Activated T-helper 1 cell treated with anti-CD3 and anti-CD28 coated beads, Interleukin-12 subunit alpha, Interleukin-12 subunit beta, Interleukin-2, Interleukin-4 antibody, amounts not matched to agents 30 ng/mL and 10 ng/mL and 1 ng/mL, durations not matched to agents 14 hours and 24 hours and 36 hours (primary cell): ENCODE measurements at regions not wholly inside any gene's neighbourhood (a gene's known extent, or its start where the extent isn't known, plus 50 kb on each side); places are given as distances from the start of the nearest gene placed in this dataset.

Experiments used
- DNase-seq: peaks from one replicate; pipeline ENCODE4 v3.0.0; 2021; ENCODE audit warnings: low spot score
- H3K27ac Mint-ChIP-seq: one replicate; pipeline ENCODE4 v1.8.0; 2021; ENCODE audit warnings: mild to moderate bottlenecking, mixed read lengths
- H3K27me3 Mint-ChIP-seq: one replicate; pipeline ENCODE4 v1.8.0; 2022; ENCODE audit warnings: mild to moderate bottlenecking, moderate library complexity, mixed read lengths; ENCODE audit not compliant: insufficient read depth
- H3K36me3 Mint-ChIP-seq: one replicate; pipeline ENCODE4 v1.8.0; 2021; ENCODE audit warnings: low read depth, mixed read lengths
- H3K4me1 Mint-ChIP-seq: one replicate; pipeline ENCODE4 v1.8.0; 2021; ENCODE audit warnings: low read depth, mixed read lengths
- H3K4me3 Mint-ChIP-seq: one replicate; pipeline ENCODE4 v1.8.0; 2021; ENCODE audit warnings: mild to moderate bottlenecking, moderate library complexity, mixed read lengths
- H3K9me3 Mint-ChIP-seq: one replicate; pipeline ENCODE4 v1.8.0; 2021; ENCODE audit warnings: mixed read lengths
- intact Hi-C: fragments of 100-400 bp; cut with micrococcal nuclease; formaldehyde crosslinking; loops from one replicate; pipeline ENCODE4 v1.15.1; 2024

GRCh38 chr5:104429911-104430310, 867.3 kb upstream of the NUDT12 start:
- no peaks in the 10 kb centered on the region for H3K4me1 Mint-ChIP-seq
- intact Hi-C loops, result no loop called here
- no peak for DNase-seq

GRCh38 chr5:104421431-104421830, 858.8 kb upstream of the NUDT12 start:
- Mint-ChIP-seq H3K9me3 (no peaks in the 10 kb centered on the region), H3K27ac (no peak overlapping the region), H3K4me3 (no peak overlapping the region), H3K36me3 (no peaks in the 10 kb centered on the region), H3K4me1 (no peaks in the 10 kb centered on the region), H3K27me3 (no peaks in the 10 kb centered on the region)
- intact Hi-C loops, result no loop called here
- no peak for DNase-seq

More at GRCh38 chr5:104429911-104430310, 867.3 kb upstream of the NUDT12 start:
- Mint-ChIP-seq H3K9me3 (no peaks in the 10 kb centered on the region), H3K36me3 (no peaks in the 10 kb centered on the region), H3K27ac (no peak overlapping the region), H3K4me3 (no peak overlapping the region), H3K27me3 (no peaks in the 10 kb centered on the region)

- Mint-ChIP-seq H3K9me3 (no peaks in the 10 kb centered on the region), H3K36me3 (no peaks in the 10 kb centered on the region), H3K4me1 (no peaks in the 10 kb centered on the region), H3K4me3 (no peak overlapping the region), H3K27me3 (no peaks in the 10 kb centered on the region), H3K27ac (no peak overlapping the region)
- DNase-seq, result no peak
- intact Hi-C loops, result no loop called here
Measured at GRCh38 chr5:104418056-104418455, 855.5 kb upstream of the NUDT12 start.

DNA sequence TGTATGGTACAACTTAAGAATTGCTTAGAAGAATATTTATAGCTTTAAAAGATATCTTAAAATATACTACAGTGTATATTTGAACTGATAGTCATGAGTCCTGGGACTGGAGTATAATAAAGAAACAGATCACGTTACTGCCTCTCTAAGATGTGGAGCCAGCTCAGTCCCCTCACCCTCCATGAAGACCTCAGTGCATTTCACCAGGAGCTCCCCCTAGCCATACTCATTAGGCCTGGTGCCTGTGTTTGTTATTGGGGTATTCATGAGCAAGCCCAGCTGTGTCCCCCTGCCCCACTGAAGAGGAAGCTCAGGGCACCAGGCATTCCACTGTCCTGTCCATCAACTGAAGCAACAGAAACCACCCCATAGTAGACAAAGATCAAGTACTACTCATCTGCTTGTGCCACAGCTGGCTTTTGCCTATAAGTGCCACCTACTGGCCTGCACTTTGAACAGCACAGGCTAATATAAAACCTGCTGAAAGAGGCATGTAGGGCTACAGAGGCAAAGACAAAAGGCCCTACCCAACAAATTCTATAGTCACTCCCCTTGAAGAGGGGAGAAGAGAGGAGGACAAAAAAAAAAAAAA, 850.2 kb upstream of the NUDT12 start:
- Mint-ChIP-seq H3K4me3 (no peak overlapping the region), H3K9me3 (no peaks in the 10 kb centered on the region), H3K27me3 (no peaks in the 10 kb centered on the region), H3K4me1 (no peaks in the 10 kb centered on the region), H3K36me3 (no peaks in the 10 kb centered on the region), H3K27ac (no peak overlapping the region)
- intact Hi-C loops, result no loop called here
- DNase-seq, result no peak

DNA sequence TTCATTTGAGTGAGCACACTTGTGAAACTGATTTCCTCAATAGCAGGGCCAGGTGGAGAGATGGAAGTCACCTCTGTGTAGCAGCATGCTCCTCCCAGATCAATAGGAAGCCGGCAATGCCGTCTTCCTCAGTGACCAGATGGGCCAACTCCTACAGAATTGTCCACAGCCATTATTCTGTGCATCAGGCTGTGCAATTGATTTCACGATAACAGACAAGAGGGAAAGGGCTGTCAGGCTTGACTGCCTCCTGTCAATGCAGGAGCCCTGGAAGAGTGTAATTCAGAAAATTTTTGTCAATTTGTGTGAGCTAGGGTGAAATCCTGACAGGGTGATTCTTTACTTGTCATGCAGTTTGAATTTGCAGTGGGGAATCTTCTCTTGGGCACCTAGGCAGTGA, 838.4 kb upstream of the NUDT12 start:
- Mint-ChIP-seq H3K27me3 (no peaks in the 10 kb centered on the region), H3K9me3 (peaks cover 10% of the 10 kb centered on the region), H3K4me3 (no peak overlapping the region), H3K27ac (no peak overlapping the region), H3K4me1 (no peaks in the 10 kb centered on the region), H3K36me3 (no peaks in the 10 kb centered on the region)
- intact Hi-C loops, result no loop called here
- DNase-seq, result no peak

DNA sequence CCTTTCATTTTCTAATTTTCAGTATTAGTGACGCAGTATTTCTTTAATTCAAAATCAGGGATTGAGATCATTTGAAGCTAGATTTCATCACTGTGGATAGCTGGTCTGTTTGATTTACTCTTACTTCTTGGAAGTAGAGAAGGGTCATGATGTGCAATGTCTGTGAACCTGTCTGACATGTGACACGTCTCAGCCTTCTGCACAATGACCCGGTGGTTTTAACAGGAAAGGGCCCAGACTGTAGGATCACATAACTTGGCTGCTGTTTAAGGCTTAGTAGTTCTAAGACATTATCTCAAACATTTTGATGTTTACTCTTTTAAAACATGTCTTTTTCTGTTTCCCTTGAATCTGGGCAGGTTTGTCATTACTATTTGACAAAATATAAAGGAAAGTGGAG, 823.3 kb upstream of the NUDT12 start:
- Mint-ChIP-seq H3K27me3 (no peaks in the 10 kb centered on the region), H3K9me3 (peaks cover 8% of the 10 kb centered on the region), H3K4me3 (no peak overlapping the region), H3K36me3 (no peaks in the 10 kb centered on the region), H3K4me1 (no peaks in the 10 kb centered on the region), H3K27ac (no peak overlapping the region)
- intact Hi-C loops, result no loop called here
- no peak for DNase-seq

GRCh38 chr5:104375345-104375744, 812.8 kb upstream of the NUDT12 start:
- Mint-ChIP-seq H3K4me1 (no peaks in the 10 kb centered on the region), H3K27ac (no peak overlapping the region), H3K9me3 (no peaks in the 10 kb centered on the region), H3K27me3 (no peaks in the 10 kb centered on the region), H3K36me3 (no peaks in the 10 kb centered on the region), H3K4me3 (no peak overlapping the region)
- DNase-seq, result no peak
- intact Hi-C loops, result no loop called here

GRCh38 chr5:104372796-104373195, 810.2 kb upstream of the NUDT12 start:
- Mint-ChIP-seq H3K4me1 (no peaks in the 10 kb centered on the region), H3K4me3 (no peak overlapping the region), H3K27ac (no peak overlapping the region), H3K36me3 (no peaks in the 10 kb centered on the region), H3K9me3 (peaks cover 3% of the 10 kb centered on the region), H3K27me3 (no peaks in the 10 kb centered on the region)
- no peak for DNase-seq
- intact Hi-C loops, result no loop called here

DNA sequence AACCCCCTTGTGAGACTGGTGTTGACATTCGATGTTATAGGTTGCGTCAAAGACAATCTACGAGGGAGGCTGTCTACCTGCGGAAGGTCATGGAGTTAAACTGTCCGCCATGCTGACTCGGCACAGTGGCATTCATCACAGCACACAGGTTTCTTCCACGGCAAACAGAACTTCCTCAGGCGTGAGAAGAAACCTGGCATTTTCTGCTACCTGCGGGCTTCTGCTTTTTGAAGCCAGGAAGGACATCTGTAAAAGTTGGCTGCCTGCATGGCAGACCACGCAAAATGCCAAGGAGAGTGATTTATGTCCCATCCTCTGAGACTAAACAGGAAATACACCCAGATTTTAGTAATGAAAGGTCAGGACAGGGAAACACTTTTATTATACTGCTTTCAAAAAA, 809.8 kb upstream of the NUDT12 start:
- Mint-ChIP-seq H3K4me3 (no peak overlapping the region), H3K9me3 (peaks cover 3% of the 10 kb centered on the region), H3K4me1 (no peaks in the 10 kb centered on the region), H3K27ac (no peak overlapping the region), H3K36me3 (no peaks in the 10 kb centered on the region), H3K27me3 (no peaks in the 10 kb centered on the region)
- DNase-seq, result no peak
- intact Hi-C loops, result no loop called here

DNA sequence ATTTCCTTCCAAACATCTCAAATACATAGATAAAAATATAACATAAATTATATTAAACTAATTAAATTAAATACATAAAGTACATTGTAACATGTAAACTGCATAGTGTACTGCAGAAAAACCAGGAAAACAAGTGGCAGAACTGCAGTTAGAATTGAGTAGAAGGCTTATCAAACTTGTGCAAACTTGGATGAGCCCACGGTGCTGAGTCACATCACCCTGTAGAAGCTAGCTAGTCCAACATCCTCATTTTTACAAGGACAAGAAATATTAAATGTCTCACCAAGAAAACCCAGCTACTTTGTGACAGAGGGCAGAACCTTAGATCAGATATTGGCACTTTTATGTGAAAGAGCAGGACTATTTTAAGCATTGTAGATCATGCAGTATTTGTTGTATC, 807.9 kb upstream of the NUDT12 start:
- H3K27me3 Mint-ChIP-seq, result no peaks in the 10 kb centered on the region
- no peak for DNase-seq
- intact Hi-C loops, result no loop called here
- no peaks in the 10 kb centered on the region for H3K36me3 Mint-ChIP-seq
- H3K4me3 Mint-ChIP-seq, result no peak overlapping the region
- H3K27ac Mint-ChIP-seq, result no peak overlapping the region
- peaks cover 7% of the 10 kb centered on the region for H3K9me3 Mint-ChIP-seq
- no peaks in the 10 kb centered on the region for H3K4me1 Mint-ChIP-seq

GRCh38 chr5:104367978-104368377, 805.4 kb upstream of the NUDT12 start:
- no peak overlapping the region for H3K27ac Mint-ChIP-seq
- no peaks in the 10 kb centered on the region for H3K36me3 Mint-ChIP-seq
- intact Hi-C loops, result no loop called here
- no peak for DNase-seq
- no peaks in the 10 kb centered on the region for H3K4me1 Mint-ChIP-seq
- no peaks in the 10 kb centered on the region for H3K27me3 Mint-ChIP-seq
- no peak overlapping the region for H3K4me3 Mint-ChIP-seq
- peaks cover 7% of the 10 kb centered on the region for H3K9me3 Mint-ChIP-seq

- no peaks in the 10 kb centered on the region for H3K27me3 Mint-ChIP-seq
- intact Hi-C loops, result no loop called here
Measured at GRCh38 chr5:104363567-104363966, 801.0 kb upstream of the NUDT12 start.

DNA sequence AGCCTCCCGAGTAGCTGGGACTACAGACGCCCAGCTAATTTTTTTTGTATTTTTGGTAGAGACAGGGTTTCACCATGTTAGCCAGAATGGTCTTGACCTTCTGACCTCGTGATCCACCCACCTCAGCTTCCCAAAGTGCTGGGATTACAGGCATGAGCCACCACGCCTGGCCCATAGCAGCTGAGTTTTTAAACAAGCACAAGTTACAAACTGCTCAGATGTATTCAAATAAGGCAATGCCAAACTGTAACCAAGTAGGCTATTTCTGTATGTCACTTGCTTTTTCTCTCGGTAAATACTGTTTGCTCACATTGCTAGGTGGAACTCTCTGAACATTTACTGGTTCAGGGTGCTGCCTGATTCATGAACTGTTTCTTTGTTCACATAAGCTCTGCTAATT, 799.3 kb upstream of the NUDT12 start:
- no peak overlapping the region for H3K4me3 Mint-ChIP-seq
- intact Hi-C loops, result no loop called here
- no peaks in the 10 kb centered on the region for H3K4me1 Mint-ChIP-seq
- H3K9me3 Mint-ChIP-seq, result peaks cover 2% of the 10 kb centered on the region
- no peaks in the 10 kb centered on the region for H3K27me3 Mint-ChIP-seq
- H3K27ac Mint-ChIP-seq, result no peak overlapping the region
- H3K36me3 Mint-ChIP-seq, result no peaks in the 10 kb centered on the region
- DNase-seq, result no peak

More at GRCh38 chr5:104363567-104363966, 801.0 kb upstream of the NUDT12 start:
- Mint-ChIP-seq H3K27ac (no peak overlapping the region), H3K4me1 (no peaks in the 10 kb centered on the region), H3K36me3 (no peaks in the 10 kb centered on the region), H3K9me3 (peaks cover 4% of the 10 kb centered on the region), H3K4me3 (no peak overlapping the region)
- DNase-seq, result no peak

GRCh38 chr5:104355350-104355749, 792.8 kb upstream of the NUDT12 start:
- Mint-ChIP-seq H3K9me3 (no peaks in the 10 kb centered on the region), H3K4me3 (no peak overlapping the region), H3K36me3 (no peaks in the 10 kb centered on the region), H3K27ac (no peak overlapping the region), H3K27me3 (no peaks in the 10 kb centered on the region), H3K4me1 (no peaks in the 10 kb centered on the region)
- DNase-seq, result no peak
- intact Hi-C loops, result no loop called here
